Mesodermal cell (in vitro differentiated cells): ENCODE measurements at regions not wholly inside any gene's neighbourhood (a gene's known extent, or its start where the extent isn't known, plus 50 kb on each side); places are given as distances from the start of the nearest gene placed in this dataset.

Source experiments
- H3K27ac ChIP-seq: 2 replicates; pipeline ENCODE4 v1.7.0; 2013; ENCODE audit warnings: mild to moderate bottlenecking, low read depth, low read length, moderate library complexity; ENCODE audit not compliant: severe bottlenecking
- H3K36me3 ChIP-seq: 2 replicates; pipeline ENCODE4 v1.7.1; 2013; ENCODE audit warnings: mild to moderate bottlenecking, low read length, moderate library complexity; ENCODE audit not compliant: control insufficient read depth, insufficient read depth
- H3K4me1 ChIP-seq: one replicate; pipeline ENCODE4 v1.7.1; 2013; ENCODE audit warnings: mild to moderate bottlenecking, low read length; ENCODE audit not compliant: insufficient read depth, control insufficient read depth, poor library complexity, severe bottlenecking
- H3K4me3 ChIP-seq: 2 replicates; pipeline ENCODE4 v1.7.0; 2013; ENCODE audit warnings: low read length, control low read depth, mild to moderate bottlenecking; ENCODE audit not compliant: insufficient read depth, poor library complexity, severe bottlenecking; ENCODE audit errors: extremely low read depth
- H3K9me3 ChIP-seq: 2 replicates; pipeline ENCODE4 v1.7.1; 2013; ENCODE audit warnings: mild to moderate bottlenecking, low read length, moderate library complexity; ENCODE audit not compliant: control insufficient read depth
- WGBS, 2 experiments: methylation state at CpG; one replicate each; pipeline ENCODE4 v1.1.5; 2013; ENCODE audit warnings: missing lambda C conversion rate in 2 of 2; ENCODE audit not compliant: insufficient coverage in 2 of 2; 5-methylcytosine and 5-hydroxymethylcytosine counted together

DNA sequence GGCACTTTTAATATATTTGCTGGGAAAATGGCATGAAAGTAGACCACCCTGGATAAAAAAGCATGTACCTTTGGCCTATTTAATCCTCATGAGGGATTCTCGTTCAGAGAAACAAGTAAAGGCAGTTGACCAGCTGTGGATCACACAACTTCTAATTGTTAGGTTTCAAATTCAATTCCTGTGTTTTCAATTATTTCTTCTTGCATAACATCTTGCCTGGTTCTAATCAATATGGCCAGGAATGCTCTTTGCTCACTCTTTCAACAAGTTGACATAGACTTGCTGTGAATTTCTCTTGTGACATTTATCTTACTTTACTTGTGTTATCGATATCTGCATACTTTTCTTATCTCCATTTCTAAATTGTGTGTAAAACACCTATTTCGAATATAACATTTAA, 211.8 kb downstream of the SLC7A11 start:
- H3K9me3 ChIP-seq = no peaks in the 10 kb centered on the region
- no peak overlapping the region for H3K4me3 ChIP-seq
- no peak overlapping the region for H3K27ac ChIP-seq
- no peaks in the 10 kb centered on the region for H3K36me3 ChIP-seq
- no peaks in the 10 kb centered on the region for H3K4me1 ChIP-seq
- WGBS, 2 experiments = 95 to 100% methylated on average over 2 to 3 of the region's 3 CpGs

GRCh38 chr4:138028923-138029322, 213.2 kb downstream of the SLC7A11 start:
- Histone ChIP-seq H3K27ac (no peak overlapping the region), H3K4me3 (no peak overlapping the region), H3K4me1 (no peaks in the 10 kb centered on the region), H3K9me3 (no peaks in the 10 kb centered on the region), H3K36me3 (no peaks in the 10 kb centered on the region)
- WGBS, 2 experiments = 50 to 60% methylated on average over 1 of the region's 1 CpG

DNA sequence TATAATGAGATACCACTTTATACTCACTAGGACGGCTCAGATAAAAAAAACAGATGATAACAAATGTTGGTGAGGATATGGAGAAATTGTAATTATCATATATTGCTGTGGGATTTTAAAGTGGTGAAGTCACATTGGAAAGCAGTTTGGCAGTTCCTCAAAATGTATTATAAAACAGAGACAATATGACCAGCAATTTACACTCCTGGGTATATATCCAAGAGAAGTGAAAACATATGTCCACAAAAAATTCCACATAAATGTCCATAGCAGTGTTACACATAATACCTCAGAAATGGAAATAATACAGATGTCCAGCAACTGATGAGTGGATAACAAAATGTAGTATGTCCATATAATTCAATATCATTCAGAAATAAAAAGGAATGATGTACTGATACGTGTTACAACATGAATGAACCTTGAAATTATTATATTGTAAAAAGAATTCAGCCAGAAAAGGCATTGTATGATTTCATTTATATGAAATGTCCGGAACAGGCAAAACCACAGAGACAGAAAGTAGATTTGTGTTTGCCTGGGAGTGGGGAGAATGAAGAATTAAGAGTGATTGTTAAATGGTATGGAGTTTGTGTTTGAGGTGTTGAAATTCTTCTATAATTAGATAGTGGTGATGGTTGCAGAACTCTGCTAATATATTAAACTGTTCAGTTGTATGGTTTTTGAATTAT, 220.9 kb downstream of the SLC7A11 start:
- peaks cover 7% of the 10 kb centered on the region for H3K9me3 ChIP-seq
- no peak overlapping the region for H3K4me3 ChIP-seq
- 0% methylated on average over 1 of the region's 3 CpGs for WGBS, 2 experiments
- H3K27ac ChIP-seq = no peak overlapping the region
- no peaks in the 10 kb centered on the region for H3K4me1 ChIP-seq
- no peaks in the 10 kb centered on the region for H3K36me3 ChIP-seq

DNA sequence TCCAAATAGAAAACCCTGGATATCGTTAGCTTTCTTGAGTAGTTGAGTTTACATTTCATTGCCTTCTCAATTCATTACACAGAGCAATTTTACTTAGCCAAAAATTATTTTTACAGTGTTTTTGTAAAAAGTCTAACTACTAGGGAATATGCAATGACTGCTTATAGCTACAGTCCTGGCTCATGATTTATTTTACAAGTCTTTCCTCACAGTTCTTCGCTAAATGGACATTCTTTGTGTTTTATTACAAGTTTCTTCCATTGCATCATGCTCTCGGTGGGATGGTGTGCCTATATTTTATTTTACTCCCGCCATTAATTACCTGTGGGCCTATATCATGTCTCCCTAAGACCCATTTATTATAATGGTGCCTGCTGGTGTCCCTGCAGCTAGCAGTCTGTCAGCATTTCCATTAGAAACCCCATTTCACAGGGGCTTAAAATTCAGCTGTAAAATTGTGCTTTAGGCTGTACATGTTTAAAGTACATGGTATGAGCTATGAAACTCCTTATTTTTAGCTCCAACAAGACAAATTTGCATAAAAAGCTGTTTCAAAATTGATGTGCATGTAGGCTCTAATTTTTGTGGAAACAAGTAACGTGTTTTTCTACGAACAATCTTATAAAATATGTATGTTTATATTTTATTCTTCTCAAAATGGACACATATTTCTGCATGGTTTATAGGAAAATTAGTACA, 227.4 kb downstream of the SLC7A11 start:
- no peak overlapping the region for H3K27ac ChIP-seq
- H3K36me3 ChIP-seq = no peaks in the 10 kb centered on the region
- WGBS, 2 experiments = 95 to 100% methylated on average over 1 to 3 of the region's 6 CpGs
- no peaks in the 10 kb centered on the region for H3K4me1 ChIP-seq
- peaks cover 7% of the 10 kb centered on the region for H3K9me3 ChIP-seq
- no peak overlapping the region for H3K4me3 ChIP-seq

GRCh38 chr4:138013625-138014024, 228.5 kb downstream of the SLC7A11 start:
- Histone ChIP-seq H3K9me3 (peaks cover 3% of the 10 kb centered on the region), H3K36me3 (no peaks in the 10 kb centered on the region)
- WGBS, 2 experiments = 100% methylated on average over 1 of the region's 3 CpGs; no CpG with 5 or more reads in 1 of the 2 experiments

DNA sequence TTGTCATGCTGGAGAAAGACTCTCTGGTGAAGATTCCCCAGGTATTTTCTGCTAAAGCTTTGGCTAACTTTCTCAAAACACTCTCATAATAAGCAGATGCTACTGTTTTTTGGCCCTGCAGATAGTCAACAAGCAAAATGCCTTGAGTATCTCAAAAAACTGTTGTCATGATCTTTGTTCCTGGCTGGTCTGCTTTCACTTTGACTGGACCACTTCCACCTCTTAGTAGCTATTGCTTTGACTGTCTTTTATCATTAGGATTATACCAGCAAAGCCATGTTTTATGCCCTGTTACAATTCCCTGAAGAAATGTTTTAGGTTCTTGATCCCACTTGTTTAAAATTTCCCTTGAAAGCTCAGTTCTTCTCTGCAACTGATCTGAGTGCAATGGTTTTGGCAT, 231.5 kb downstream of the SLC7A11 start:
- H3K4me1 ChIP-seq = no peaks in the 10 kb centered on the region

More at GRCh38 chr4:138013625-138014024, 228.5 kb downstream of the SLC7A11 start:
- no peak overlapping the region for H3K4me3 ChIP-seq
- H3K4me1 ChIP-seq = no peaks in the 10 kb centered on the region
- no peak overlapping the region for H3K27ac ChIP-seq

DNA sequence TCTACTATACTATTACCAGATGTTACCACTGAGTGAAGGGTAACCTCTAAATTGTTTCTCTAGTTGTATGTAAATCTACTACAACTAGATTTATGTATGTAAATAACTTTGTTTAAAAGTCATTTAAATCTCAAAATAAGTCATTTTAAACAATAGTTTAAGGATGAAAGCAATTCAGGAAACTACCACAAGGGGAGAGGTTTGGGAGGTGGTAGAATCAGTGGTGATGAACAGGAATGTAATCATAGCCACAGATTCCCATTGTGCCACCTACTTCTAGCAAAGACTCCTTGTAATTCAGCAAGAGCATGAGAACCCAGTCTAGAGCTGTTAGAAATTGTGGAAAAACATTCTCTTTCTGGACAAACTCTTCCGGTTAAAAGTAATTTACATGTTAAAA, 234.6 kb downstream of the SLC7A11 start:
- no CpG with 5 or more reads among the region's 1 CpG for WGBS, 2 experiments
- Histone ChIP-seq H3K4me3 (no peak overlapping the region), H3K9me3 (no peaks in the 10 kb centered on the region), H3K27ac (no peak overlapping the region), H3K4me1 (no peaks in the 10 kb centered on the region), H3K36me3 (no peaks in the 10 kb centered on the region)

More for the DNA sequence above, 231.5 kb downstream of the SLC7A11 start:
- H3K27ac ChIP-seq = no peak overlapping the region
- H3K4me3 ChIP-seq = no peak overlapping the region
- no peaks in the 10 kb centered on the region for H3K9me3 ChIP-seq
- H3K36me3 ChIP-seq = no peaks in the 10 kb centered on the region

DNA sequence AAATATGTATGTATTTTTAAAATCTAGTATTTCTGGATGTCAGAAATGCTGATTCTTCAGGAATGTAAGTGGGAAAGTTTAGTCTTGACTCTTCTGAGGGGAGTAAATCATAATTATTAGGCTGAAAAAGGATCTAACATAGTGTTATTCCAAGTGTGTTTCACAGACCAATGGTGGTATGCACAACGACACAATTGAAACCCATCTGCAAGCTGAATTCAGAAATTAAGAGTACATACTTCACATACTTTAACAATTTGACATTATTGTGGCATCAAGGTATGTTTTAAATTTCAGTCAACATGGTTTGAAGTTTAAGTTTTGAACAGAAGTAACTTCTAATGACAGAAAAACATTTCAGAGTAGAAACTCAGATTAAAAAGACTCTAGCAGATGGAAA, 236.7 kb downstream of the SLC7A11 start:
- no peaks in the 10 kb centered on the region for H3K4me1 ChIP-seq
- WGBS, 2 experiments = no CpG with 5 or more reads among the region's 1 CpG
- no peak overlapping the region for H3K4me3 ChIP-seq
- H3K36me3 ChIP-seq = no peaks in the 10 kb centered on the region
- no peaks in the 10 kb centered on the region for H3K9me3 ChIP-seq
- H3K27ac ChIP-seq = no peak overlapping the region

DNA sequence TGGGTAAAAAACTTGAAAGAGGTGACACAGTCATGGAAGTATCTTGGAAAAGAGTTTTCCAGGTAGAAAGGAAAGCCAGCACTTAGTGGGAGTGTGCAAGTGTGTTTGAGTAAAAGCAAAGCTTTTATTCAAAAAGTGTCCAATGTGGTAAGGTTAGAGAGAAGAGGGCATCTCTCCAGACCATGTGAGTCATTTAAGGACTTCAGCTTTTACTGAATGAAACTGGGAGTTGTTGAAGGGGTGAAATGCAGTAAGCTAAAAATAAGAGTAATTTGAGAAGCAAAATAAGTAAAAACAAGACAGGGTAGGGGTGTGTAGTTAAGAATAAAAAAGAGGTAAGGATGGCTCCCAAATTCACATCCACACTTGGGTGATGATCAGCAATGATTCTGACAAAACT, 238.9 kb downstream of the SLC7A11 start:
- H3K4me3 ChIP-seq = no peak overlapping the region
- no peaks in the 10 kb centered on the region for H3K36me3 ChIP-seq
- H3K27ac ChIP-seq = no peak overlapping the region
- H3K4me1 ChIP-seq = no peaks in the 10 kb centered on the region
- H3K9me3 ChIP-seq = no peaks in the 10 kb centered on the region

DNA sequence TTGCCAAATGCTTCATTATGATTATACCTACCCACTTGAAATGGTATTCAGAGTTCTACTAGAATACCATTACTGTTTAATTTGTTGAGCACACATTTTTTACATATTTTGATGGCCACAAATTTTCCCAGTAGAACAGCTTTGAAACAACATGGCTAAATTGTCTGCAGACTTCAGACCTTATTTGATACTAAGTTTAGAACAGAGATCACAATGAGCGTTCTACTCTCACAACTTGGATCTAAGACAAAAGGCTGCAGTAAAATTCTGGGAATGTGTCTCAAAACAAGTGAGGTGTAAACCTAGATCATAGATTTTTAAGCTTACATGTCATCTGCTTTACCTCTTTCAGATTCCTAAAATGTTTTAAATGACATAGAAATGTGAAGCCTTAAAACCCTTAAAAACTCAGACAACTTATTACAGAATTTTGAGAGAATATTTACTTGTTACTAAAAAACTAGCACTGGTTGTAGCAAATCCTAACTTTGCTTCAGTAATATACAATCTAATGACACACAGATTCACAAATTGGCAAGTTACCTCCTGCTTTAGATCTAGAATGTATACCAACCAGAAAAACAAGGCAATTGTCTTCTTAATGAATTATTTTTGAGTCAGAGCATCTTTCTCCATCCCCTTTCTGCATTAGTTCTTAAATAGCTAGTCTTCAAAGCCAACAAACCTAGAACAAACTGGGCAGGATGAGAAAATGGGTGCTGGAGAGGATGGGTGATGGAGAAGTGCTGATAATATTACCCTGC, 243.3 kb downstream of the SLC7A11 start:
- WGBS, 2 experiments = no CpG with 5 or more reads among the region's 1 CpG

DNA sequence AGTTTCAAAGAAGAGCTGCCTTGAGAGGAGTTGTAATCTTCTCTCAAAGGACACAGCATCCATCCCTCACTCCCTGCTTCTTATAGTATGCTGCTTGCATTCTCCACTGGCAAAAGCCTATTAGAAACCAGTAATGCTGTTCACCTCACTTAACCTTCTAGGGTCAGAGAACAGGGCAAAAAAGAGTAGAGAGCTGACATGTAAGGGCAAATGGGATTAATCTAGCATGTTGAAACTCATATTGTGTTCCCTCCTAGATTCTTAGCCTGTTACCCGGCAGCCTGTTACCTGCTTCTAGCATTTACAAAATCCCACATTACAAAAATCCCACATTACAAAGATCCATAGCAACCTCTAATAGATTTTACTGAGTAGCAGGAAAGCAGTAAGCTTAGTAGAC, 244.7 kb downstream of the SLC7A11 start:
- Histone ChIP-seq H3K4me3 (no peak overlapping the region), H3K4me1 (no peaks in the 10 kb centered on the region), H3K36me3 (no peaks in the 10 kb centered on the region), H3K27ac (no peak overlapping the region), H3K9me3 (no peaks in the 10 kb centered on the region)
- WGBS, 2 experiments = no CpG with 5 or more reads among the region's 1 CpG

More for the DNA sequence above, 243.3 kb downstream of the SLC7A11 start:
- Histone ChIP-seq H3K36me3 (no peaks in the 10 kb centered on the region), H3K9me3 (no peaks in the 10 kb centered on the region), H3K4me1 (no peaks in the 10 kb centered on the region), H3K4me3 (no peak overlapping the region), H3K27ac (no peak overlapping the region)
